Fibroblast of the aortic adventitia (primary cell): ENCODE measurements at regions not wholly inside any gene's neighbourhood (a gene's known extent, or its start where the extent isn't known, plus 50 kb on each side); places are given as distances from the start of the nearest gene placed in this dataset.

Experiments
- DNase-seq: peaks from one replicate; pipeline ENCODE4 v3.0.0-alpha.2; 2010; ENCODE audit warnings: low read depth
- H3K4me3 ChIP-seq: 2 replicates; pipeline ENCODE4 v1.5.1; 2011; ENCODE audit warnings: low read depth, mild to moderate bottlenecking, control low read depth, low read length, moderate library complexity
- CTCF ChIP-seq: IDR thresholded peaks from 2 replicates; pipeline ENCODE4 v1.5.1; 2011; ENCODE audit warnings: mild to moderate bottlenecking, low read length, control low read depth, inconsistent platforms; ENCODE audit not compliant: insufficient read depth

DNA sequence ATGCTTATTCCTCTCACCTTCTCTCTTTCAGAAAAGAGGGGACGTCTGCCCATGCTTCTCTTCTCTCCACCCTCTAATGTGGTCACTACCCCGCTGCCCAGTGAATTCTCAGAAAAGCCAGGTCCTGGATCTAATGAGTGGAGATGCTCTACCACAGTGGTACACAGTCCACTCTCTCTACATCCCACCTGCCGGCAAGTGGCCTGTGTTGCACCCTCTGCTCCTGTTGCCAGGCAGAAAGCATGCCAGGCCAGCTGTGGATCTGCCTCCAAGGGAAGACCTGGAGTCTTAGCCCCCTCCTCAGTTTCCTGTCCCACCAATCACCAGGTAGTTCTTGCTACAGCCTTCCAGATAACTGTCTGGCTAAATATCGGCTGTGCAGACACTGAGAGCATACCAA lies 71.2 kb upstream of the SPDL1 start:
- TF ChIP-seq CTCF: no peak
- H3K4me3 ChIP-seq: no peak overlapping the region
- DNase-seq: no peak

- DNase-seq: no peak
- peak; percentile 36 for TF ChIP-seq CTCF
- H3K4me3 ChIP-seq: no peak overlapping the region
These were observed 71.9 kb upstream of the SPDL1 start for GRCh38 chr5:169511708-169512107.

GRCh38 chr5:169507051-169507450 lies 76.5 kb upstream of the SPDL1 start:
- peak; percentile 32 for DNase-seq
- no peak for TF ChIP-seq CTCF
- no peak overlapping the region for H3K4me3 ChIP-seq

DNA sequence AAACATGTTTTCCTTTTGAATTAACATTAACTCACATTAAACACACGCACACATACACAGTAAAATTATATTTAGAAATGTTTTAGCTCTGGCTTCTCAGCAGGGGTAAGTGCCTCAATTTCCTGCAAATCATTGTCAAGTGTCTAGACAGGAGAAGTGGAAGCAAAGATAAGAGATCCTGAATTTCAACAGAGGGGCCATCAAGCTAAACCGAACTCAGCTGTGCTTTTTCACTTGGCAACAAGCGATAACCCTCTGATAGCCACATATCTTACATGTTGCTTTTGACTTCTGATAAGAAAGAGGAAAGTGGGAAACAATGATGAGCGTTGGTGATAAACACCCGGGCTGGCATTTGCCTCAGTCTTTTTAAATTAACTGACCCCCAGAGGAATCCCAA lies 79.7 kb upstream of the SPDL1 start:
- DNase-seq: no peak
- H3K4me3 ChIP-seq: no peak overlapping the region
- TF ChIP-seq CTCF: no peak

DNA sequence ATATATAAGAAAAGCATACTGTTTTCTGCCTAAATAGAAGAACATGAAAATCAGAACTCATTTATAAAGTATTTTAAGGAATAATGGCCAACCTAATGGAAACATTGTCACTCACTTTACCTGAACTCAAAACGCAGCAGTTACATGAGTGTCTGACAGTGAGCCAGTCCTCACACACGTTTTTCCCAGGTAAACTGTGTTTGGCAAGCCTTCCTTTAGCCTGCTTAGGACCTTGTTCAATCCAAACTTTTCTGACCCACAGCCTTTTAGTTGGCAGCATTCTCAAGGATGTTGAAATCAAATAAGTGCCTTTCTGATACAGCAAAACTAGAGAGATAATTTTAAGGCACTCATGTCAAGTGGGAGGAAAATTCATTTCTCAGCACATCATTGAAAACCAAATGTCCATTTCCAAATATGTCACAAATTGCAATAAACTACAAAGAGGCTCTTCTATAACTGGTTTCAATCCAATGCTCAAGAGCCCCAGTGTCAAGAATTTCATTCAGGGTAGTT lies 83.5 kb upstream of the SPDL1 start:
- no peak for TF ChIP-seq CTCF
- no peak for DNase-seq
- H3K4me3 ChIP-seq: no peak overlapping the region

DNA sequence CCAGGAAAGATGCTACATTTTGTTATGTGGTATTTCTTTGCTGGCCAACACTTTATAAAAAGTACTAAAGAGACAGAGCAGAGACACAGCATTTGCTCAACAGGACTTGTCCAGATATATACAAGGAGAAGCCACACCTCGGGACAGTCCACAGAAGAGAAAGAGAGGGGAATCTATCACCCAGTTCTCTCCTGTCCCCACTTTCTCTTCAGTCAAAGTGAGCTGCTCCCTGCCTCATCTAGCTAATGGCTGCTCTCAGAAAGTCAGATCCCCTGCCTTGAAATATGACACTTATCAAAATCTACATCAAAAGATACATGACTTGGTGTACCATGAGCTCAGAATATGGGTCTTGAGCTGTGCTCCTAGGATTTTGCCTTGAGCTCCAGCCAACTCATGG lies 86.7 kb upstream of the SPDL1 start:
- TF ChIP-seq CTCF: no peak
- DNase-seq: no peak
- H3K4me3 ChIP-seq: no peak overlapping the region

- DNase-seq: peak; percentile 25
- TF ChIP-seq CTCF: no peak
- no peak overlapping the region for H3K4me3 ChIP-seq
These were observed 88.5 kb upstream of the SPDL1 start for GRCh38 chr5:169494941-169495548.
